Right lobe of liver (tissue), 4 donors: ENCODE measurements at regions not wholly inside any gene's neighbourhood (a gene's known extent, or its start where the extent isn't known, plus 50 kb on each side); places are given as distances from the start of the nearest gene placed in this dataset.
A peak's percentile ranks its signal among the peaks of the same experiment; 100 is the strongest.

Experiments
- POLR2A ChIP-seq: fragments of 450-650 bp; IDR thresholded peaks from one replicate; pipeline ENCODE4 v1.6.1; 2017; ENCODE audit warnings: antibody characterized with exemption, mild to moderate bottlenecking
- TF ChIP-seq, protein P1 (sequence below), 4 donors: fragments of 200-600 bp in 3 of 4; fragments of 450-650 bp in 1 of 4; IDR thresholded peaks; one replicate each; pipeline versions ENCODE4 v1.5.1 to v1.8.0; 2016 to 2022; ENCODE audit warnings: antibody characterized with exemption in 4 of 4, mild to moderate bottlenecking in 2 of 4
- donor health status: DM: no; HTN: no; CAD: no.
- donor health status: DM: no; HTN: no; CAD: no.
- donor health status: DM: no; HTN: yes; CAD: no.

DNA sequence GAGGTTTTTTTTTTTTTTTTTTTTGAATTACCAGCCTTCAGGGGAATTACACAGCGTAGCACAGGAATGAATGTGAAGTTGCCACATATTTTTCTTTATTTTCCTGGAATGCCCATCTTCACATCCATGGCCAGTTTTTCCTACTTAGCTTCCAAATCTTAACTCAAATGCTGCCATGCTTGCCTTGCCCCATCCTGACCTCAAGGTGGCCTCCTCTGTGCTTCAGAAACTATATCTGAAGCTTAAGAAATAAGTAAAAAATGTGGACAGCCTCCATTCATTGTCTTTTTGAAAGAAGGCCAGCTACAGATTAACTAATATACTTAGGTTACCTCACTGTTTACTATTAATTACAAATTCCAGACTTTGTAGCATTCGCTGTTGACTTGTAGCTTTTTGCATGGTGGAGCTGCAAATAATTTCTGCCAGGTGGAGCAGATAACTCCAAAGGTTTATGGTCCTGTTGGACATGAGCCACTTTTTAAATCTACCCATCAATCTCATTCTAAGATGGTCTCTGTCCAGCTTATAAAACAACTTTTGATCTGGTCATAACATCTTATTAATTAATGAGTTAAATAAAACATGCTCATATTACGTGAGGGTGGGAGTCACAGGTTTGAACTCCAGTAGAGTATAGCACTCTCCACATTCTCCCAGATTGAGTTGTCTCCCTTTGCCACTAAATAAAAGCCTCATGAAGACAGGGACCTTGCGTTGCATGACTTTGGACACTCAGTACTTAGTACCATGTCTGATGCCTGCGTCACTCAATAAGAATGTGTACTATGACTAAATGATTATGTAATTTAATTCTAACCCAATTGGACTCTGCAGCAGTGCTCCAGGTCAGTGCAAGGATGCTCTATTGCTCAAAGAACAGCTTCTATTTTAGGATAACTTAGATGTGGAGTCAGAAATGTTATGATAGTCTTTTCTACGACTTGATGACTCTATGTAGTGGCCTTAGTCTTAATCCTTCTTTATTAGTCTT lies 678.6 kb upstream of the CITED2 start:
- TF ChIP-seq, protein P1, sequence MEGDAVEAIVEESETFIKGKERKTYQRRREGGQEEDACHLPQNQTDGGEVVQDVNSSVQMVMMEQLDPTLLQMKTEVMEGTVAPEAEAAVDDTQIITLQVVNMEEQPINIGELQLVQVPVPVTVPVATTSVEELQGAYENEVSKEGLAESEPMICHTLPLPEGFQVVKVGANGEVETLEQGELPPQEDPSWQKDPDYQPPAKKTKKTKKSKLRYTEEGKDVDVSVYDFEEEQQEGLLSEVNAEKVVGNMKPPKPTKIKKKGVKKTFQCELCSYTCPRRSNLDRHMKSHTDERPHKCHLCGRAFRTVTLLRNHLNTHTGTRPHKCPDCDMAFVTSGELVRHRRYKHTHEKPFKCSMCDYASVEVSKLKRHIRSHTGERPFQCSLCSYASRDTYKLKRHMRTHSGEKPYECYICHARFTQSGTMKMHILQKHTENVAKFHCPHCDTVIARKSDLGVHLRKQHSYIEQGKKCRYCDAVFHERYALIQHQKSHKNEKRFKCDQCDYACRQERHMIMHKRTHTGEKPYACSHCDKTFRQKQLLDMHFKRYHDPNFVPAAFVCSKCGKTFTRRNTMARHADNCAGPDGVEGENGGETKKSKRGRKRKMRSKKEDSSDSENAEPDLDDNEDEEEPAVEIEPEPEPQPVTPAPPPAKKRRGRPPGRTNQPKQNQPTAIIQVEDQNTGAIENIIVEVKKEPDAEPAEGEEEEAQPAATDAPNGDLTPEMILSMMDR (IDR thresholded peaks at IDR 0.05) = peak in 2 of 4 donors; percentile 11 to 36
- no peak for TF ChIP-seq POLR2A
